NB4 (cell line): ENCODE measurements at regions not wholly inside any gene's neighbourhood (a gene's known extent, or its start where the extent isn't known, plus 50 kb on each side); places are given as distances from the start of the nearest gene placed in this dataset.

Experiments
- POLR2A ChIP-seq: IDR thresholded peaks from 2 replicates; pipeline ENCODE4 v1.6.1; 2011; ENCODE audit warnings: mild to moderate bottlenecking; ENCODE audit not compliant: insufficient read length; ENCODE audit errors: extremely low read depth
- TF ChIP-seq, protein P1 (sequence below): IDR thresholded peaks from one replicate; pipeline ENCODE4 v1.5.1; 2012; ENCODE audit warnings: low read depth, low read length
- TF ChIP-seq, protein P2 (sequence below): IDR thresholded peaks from 2 replicates; pipeline ENCODE4 v1.6.1; 2011; ENCODE audit warnings: low read depth, low read length

DNA sequence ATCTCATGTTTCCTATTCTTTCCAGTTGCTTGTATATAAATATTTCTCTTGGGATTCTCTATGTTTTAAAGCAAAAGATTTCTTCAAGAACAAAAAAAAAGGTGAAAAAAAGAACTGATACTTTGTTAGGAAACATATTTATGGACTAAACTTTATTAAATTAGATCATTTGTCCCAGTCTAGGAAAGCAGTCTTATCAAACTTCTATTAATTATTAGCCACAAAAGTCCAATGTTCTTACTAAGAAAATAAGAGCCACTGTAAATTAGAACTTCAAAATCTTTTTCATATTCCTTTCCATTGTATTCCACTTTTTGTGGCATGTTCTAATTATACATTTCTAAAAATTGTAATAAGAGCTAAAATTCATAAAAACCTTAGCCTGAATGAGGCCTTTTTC, 175.2 kb downstream of the TYW3 start:
- TF ChIP-seq, protein P1, sequence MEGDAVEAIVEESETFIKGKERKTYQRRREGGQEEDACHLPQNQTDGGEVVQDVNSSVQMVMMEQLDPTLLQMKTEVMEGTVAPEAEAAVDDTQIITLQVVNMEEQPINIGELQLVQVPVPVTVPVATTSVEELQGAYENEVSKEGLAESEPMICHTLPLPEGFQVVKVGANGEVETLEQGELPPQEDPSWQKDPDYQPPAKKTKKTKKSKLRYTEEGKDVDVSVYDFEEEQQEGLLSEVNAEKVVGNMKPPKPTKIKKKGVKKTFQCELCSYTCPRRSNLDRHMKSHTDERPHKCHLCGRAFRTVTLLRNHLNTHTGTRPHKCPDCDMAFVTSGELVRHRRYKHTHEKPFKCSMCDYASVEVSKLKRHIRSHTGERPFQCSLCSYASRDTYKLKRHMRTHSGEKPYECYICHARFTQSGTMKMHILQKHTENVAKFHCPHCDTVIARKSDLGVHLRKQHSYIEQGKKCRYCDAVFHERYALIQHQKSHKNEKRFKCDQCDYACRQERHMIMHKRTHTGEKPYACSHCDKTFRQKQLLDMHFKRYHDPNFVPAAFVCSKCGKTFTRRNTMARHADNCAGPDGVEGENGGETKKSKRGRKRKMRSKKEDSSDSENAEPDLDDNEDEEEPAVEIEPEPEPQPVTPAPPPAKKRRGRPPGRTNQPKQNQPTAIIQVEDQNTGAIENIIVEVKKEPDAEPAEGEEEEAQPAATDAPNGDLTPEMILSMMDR: no peak
- TF ChIP-seq, protein P2, sequence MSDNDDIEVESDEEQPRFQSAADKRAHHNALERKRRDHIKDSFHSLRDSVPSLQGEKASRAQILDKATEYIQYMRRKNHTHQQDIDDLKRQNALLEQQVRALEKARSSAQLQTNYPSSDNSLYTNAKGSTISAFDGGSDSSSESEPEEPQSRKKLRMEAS: no peak
- no peak for TF ChIP-seq POLR2A
